GM19328 (cell line): ENCODE measurements at regions not wholly inside any gene's neighbourhood (a gene's known extent, or its start where the extent isn't known, plus 50 kb on each side); places are given as distances from the start of the nearest gene placed in this dataset.
"Not testable (repeated sequence)": the region's sequence is repeated elsewhere in the genome, so short reads cannot be mapped to it uniquely, and the experiment has no call there.

Experiments
- ATAC-seq: cut with Tn5 transposase; IDR thresholded peaks from one replicate; pipeline ENCODE4 v1.9.1; 2021; ENCODE audit warnings: mild to moderate bottlenecking, moderate library complexity; ENCODE audit not compliant: unreplicated experiment

DNA sequence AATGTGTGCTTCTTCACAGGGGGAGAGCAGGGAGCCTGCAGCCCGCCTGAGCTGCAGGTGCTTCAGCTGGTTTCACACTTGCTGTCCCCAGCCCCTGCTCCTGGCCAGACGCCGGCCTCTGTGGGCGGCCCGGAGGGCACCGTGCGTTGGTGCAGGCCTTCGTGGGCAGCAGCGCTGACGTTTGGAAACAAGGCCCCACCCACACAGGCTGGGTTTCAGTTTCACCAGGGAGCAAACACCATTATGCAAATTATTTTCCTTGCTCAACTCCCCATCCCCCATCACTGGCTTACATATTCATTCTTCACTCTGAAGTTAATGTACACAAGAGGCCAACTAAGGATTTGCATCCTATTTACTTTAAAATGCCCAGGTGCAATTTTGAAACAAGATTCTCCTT, 343.2 kb downstream of the BCL2L11 start:
- peak; percentile 86 for ATAC-seq

DNA sequence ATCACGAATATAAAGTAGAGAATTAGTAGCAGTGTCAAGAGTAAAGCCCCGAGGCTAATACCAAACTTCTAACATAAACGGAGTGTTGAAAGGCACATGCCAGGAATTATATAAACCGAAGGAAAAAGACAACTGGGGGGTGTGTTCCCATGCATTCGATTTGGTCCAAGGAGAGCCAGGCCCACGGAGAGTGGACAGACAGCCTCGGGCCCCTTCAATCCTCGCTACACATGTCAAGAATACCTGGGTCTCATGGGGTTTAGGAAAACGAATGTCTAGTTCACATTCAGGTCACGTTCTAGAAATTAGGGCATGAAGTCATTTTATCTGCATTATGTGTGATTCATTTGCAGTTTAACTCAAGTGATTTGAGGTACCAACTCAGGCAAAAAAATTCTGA, 343.7 kb downstream of the BCL2L11 start:
- not testable (repeated sequence) for ATAC-seq

DNA sequence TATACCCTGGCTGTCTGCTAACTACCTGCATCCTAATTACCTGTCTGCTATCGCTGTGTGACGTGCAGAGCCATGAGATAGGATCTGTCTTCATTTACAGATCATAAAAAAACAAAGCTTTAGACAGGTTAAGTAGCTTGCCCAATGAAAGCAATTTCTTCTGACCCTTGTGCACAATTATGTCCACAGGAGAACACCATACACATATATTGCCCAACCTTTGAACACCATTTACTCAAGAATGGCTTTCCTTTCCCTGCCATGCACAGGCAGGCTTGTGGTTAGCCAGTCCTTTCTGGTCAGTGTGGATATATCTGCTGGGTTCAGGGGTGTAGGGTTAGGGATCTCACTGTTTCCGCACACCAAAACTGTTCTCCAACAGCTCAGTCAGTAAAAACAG, 344.8 kb downstream of the BCL2L11 start:
- not testable (repeated sequence) for ATAC-seq

DNA sequence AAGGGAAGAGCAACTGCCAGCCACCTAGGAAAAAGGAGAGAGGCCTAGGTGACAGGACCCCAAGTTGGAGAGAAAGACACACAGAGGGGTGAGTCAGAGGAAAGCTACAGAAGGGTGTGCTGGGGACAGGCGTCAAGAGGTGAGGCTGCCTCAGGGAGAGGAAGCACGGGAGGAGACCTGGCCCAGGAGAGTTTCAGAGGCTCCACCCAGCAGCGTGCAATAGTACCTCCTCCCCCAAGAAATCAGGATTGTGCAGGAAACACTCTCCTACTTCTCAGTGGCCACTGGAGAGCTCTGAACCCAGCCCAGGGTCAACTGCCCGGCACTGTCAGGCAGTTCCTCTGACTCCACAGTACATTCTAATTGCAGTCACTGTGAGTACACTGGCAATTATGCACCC, 346.0 kb downstream of the BCL2L11 start:
- not testable (repeated sequence) for ATAC-seq

DNA sequence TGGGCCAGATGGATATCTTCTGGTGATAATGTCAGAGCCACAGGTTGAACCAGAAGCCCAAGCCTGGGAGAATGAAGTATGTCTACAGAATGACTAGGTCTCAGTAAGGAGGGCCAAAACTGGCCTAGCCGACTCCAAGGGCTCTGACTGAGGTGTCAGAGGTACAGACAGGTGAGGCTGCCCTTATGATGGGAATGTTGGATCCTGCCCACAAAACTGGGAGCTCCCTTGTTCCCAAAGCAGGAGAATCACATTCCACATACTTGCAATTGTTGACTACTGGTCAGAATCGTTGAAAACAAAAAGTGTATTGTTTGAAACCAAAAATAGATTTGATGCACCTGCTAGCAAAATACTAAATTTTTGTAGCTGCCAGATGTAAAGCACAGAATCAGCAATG, 350.2 kb downstream of the BCL2L11 start:
- ATAC-seq: not testable (repeated sequence)

DNA sequence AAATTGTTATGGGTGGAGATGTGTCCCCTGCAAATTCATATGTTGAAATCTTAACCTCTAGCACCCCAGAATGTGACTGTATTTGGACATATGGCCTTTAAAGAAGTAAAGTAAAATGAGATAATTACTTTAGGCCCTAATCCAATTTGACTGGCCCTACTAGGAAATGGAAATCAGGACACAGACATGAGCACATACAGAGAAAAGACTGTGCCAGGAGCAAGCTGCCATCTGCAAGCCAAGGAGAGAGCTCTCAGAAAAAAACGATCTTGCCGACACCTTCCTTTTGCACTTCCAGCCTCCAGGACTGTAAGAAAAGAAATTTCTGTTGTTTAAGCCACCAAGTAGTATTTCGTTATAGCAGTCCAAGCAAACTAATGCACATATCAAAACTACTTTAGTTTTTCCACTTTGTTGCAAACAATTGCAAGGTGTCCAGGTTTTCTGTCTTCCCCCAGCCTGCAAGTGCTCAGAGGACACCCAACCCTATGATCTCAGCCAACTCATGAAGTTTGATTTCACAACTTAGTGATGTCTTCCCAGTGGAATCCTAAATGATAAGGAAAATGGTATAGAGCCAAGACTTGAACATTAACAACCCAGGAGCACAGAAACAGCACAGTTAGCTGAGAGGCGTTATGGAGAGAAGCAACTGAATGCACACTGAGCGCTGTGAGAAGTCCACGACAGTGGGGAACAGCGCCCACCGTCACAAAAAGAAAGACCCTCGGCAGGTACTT, 351.2 kb downstream of the BCL2L11 start:
- ATAC-seq: not testable (repeated sequence)

DNA sequence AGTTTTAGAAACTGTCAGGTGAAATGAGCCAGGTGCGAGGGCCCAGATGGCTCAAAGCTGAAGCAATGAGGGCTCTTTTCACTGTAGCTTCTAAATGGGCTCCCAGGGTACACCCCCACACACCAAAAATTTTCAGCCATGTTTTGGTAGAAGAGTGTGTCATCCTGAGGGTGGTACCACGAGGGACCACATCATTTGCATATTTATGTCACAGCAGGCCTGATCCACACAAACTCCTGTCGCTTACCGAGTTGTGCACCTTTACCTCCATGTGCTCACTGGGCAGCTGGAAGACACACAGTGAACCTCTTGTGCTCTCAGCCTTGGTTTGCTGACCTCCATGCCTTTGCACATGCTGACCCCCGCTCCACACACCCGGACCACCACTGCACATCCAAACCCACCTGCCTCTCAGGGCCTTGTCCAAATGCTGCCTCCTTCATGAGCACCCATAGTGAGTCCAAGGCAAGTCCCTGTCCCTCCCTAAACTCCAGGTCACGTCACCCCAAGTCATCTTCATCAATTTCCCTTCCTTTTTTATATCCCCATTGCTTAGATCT, 352.2 kb downstream of the BCL2L11 start:
- ATAC-seq: not testable (repeated sequence)

DNA sequence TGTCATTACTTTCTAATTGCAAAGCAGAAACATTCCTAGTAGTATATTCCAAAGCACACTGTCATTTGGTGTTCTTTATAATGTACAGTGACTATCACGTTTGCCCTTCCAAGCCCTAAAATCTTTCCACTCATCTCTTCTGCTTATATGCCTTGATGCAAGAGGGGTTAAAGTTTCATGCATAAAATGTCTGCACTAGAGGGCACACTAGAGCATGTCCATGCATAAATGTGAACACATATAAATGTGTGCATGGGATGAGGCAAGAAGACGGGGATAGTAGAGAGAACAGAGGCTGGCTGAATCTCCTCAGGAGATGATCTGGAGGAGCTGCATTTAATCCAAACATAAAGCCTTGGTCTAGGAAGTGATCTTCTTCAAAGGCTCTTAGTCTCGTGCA, 352.8 kb downstream of the BCL2L11 start:
- ATAC-seq: not testable (repeated sequence)

DNA sequence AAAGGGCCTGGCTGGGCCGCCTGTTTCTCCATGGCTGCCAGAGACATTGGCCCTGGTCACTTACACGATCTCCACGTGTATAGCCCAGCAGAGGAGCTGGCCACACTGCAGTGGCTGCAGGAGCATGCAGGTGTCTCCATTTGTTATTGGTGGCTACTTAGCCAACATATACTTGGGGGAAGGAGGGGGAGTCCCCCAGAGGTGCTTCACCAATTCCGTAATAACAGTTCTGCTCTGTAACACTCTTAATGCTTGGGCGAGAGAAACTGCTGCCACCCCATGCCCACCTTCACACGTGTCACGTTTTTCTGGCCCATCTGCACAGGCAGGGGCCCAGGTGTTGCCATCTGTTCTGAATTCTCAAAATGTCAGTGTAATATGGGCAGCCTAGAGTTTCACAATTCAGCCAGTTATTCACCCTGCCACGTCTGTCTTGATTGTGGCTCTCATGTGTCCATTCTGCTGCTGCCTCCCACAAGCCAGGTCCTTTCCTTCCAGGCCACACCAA, 353.5 kb downstream of the BCL2L11 start:
- ATAC-seq: not testable (repeated sequence)

DNA sequence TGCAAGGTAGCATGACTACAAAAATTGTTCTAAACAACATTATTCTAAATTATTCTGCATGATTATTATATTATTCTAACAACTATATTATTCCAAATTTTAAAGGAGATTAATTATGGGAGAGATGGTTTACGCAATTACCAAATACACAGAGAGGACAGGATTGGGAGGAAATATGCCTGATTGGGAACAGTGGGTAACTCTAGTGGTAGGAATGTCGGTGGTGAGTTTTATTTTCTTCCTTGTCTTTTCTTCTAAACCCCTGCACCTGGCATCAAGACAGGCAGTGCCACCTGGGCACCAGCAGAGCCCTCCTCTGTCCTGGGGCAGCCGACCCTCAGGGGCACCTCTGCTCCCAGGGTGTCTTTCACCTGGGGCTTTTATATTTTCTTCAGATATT, 357.6 kb downstream of the BCL2L11 start:
- ATAC-seq: not testable (repeated sequence)

DNA sequence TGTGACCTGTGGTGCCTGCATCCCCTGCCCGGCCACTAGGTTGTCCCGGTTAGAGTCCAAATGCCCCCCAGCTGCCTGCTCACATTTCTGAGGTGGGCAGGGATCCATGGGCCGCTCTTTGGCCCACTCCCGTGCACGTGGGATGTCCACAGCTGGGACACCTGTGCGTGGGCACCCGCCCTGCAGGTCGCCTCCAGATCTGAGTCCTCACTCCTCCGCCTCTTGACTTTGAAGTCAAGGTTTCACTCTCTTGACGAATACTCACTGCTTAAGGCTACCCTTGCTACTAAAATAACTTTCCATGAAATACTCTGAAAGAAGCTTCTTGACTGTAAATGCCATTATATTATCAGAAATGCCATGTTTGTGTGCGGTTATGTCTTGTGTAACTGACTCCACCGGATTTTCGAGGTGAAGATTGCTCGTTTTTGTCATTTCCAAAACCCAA, 358.2 kb downstream of the BCL2L11 start:
- ATAC-seq: not testable (repeated sequence)

DNA sequence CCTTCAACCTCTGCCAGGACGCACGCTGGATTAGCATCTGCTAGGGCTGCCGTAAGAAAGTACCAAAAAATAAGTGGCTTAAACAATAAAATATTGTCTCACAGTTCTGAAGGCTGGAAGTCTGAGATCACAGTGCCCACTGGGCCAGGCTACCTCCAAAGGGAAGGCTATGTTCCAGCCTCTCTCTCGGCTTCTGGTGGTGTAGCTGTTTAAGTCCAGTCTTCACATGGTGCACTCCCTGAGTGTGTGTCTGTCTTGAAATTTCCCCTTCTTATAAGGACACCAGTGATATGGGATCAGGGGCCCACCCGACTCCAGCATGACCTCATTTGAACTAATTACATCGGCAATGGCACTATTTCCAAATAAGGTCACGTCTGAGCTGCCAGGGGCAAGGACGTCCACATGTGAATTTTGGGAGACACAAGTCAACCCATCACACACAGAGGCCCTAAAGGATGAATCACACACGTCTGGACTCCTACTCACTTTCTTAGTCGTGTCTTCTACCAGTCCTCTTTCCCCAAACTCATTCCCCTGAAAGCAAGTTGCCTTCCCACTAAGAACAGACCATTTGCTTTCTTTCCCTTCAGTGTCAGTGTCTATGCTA, 359.4 kb downstream of the BCL2L11 start:
- ATAC-seq: not testable (repeated sequence)

DNA sequence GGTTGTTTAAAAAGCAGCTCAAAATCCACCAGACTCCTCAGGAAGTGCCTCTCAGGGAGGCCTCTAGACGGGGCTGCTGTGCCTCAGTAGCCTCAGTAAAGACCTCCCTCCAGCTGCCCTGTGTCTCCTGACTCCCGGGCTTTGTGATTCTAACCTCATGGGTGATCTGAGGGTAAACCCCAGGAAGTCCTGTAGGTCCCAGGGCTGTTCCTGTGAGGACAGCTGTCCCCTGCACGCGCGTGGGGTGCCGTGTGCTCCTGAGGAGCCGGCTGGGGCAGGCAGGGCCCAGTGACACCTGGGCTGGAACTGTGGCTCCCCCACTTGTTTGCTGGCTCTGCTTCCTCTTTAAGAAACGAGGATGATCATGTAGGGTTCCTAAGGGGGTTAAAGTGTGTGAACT, 359.9 kb downstream of the BCL2L11 start:
- ATAC-seq: not testable (repeated sequence)

DNA sequence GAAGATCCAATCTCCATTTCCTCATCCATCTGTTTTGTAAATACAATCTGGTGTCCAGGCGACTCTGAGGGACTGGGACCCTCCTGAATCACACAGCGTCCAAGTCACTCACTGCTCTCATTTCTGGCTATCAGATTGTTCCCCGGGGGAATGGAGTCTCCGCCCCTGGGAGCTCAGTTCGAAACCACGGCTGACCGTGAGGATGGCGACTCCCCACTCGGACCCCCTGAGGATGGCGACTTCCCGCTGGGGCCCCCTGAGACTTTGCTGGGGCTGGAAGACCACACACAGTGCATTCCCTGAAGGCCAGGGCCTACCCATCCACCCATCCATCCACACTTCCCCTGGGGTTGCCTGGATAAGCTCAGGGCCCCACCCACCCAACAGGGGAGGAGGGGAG, 360.5 kb downstream of the BCL2L11 start:
- not testable (repeated sequence) for ATAC-seq

DNA sequence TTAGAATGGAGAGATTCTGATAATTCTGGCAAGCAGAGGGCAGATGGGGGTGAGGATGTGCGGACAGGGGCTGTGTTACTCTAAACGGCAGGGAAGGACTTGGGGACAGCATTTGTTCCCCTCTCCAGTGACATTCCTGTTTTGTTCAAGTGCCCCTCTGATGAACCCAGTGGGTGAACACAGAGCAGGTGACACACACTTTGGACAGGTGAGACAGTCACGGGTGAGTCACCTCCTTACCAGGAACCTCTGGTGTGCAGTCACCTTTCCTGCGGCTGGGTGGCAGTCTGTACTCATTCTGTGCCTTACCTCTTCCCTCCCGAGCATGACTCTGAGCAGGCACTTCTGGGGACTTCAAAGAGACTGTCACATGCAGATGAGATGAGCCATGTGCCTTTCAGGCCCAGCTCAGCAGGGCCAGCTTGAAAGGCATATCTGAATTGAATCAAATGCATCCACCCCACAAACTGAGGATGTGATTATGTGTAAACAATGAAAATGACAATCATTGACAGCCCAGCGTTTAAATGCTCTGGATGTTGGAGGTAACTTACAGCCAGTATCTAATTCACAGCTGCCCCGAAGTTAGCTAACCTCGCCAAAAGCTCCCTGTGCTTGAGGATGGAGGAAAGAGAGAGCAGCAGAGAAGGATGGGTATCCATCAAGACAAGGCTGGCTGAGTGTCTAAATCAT, 362.4 kb downstream of the BCL2L11 start:
- ATAC-seq: peak; percentile 54

DNA sequence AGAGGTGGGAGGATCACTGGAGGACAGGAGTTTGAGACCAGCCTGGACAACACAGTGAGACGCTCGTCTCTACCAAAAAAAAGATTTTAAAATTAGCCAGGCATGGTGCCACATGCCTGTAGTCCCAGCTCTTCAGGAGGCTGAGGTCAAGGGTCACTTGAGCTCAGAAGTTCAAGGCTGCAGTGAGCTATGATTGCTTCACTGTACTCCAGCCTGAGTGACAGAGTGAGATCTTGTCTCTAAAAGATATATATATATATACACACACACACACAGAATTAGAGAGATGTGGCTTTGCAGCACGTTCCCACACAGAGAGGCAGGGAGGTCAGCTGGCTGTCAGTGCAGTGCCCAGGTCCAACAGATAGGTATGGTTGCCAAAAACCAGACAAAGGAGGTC, 363.4 kb downstream of the BCL2L11 start:
- ATAC-seq: not testable (repeated sequence)

DNA sequence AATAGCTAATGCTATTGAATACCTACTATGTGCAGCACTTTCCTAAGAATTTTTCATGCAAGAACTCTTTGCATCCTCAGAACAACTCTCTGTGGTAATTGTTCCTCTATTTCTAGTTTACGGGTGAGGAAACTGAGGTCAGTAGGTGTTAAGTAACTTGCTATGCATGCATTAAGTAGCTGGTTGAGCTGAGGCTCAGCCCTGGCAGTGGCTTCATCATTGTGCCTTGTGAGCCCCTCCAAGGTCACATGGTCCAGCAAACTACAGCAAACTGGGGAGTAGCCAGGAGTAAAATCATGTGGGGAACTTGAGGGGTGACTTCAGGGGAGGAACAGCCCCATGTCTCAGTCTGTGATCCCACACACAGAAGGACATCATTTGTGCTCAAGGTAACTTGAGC, 365.2 kb downstream of the BCL2L11 start:
- ATAC-seq: not testable (repeated sequence)

DNA sequence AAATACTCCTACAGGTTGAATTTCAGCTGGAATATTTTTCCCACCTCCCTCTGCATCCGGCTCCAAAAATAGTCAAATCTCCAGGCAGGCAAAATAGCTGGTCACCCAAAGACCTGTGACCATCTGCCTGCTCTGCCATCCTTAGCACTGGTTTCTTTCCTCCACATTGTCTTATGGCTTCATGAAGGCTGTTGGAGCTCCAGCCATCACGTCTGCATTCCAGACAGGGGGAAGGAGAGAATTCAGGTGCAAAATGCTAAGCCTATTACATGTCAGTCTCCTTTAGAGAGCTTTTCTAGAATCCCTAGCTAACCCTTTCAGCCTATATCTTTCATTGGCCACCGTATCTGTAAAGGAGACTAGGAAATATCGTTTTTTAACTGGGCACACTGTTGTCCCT, 367.7 kb downstream of the BCL2L11 start:
- ATAC-seq: not testable (repeated sequence)

DNA sequence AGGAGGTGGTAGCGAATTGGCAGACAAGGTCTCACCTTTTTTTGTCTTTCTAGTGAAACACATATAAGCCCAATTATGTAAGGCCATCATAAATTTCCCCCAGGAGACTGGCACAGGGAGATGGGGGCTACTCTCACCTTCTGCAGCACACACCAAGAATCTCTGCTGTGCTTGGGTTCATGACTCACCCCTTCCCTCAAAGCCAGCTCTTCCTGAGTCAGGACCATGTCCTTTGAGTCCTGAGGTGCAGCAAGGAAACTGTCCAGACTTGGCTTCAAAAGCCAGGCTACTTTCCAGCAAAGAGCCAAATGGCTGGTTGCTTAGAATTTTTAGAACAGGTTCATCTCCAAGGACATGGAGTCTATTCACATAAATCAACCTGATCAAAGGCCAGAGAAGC, 368.7 kb downstream of the BCL2L11 start:
- not testable (repeated sequence) for ATAC-seq

DNA sequence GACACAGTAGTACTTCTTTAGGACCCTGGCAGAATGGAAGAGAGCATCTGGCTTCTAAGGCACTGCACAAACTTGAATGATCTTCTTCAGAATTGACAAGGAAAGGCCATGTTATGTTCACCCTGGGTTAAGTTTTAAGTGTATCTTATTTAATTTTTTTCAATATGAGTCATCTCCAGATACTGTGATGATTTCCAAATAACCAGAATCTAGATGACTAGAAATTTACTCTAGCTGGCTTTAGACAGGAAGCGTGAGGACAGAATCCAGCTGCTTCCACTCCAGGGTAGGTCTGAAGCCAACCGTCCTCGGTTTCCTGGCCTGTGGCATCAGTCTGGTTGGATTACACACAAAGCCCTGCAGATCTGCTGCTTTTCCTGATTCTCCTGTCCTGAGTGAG, 370.5 kb downstream of the BCL2L11 start:
- not testable (repeated sequence) for ATAC-seq

DNA sequence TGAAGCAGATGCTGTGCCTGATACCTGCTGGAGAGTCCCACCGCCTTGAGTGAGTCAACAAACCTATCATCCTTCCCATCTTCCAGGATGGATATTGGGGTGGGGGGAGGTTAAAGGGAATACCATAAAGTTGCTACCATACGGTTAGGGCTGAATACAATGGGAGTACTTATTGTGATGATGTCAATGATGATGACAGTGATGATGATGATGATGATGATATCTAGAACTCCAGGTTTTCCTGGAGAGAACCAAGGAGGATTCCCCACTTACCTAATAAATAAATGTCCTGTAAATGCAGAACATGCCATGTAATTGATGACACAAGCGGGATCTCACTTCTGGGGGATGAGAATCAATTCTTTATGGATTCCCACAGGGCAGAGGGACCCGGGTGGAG, 370.9 kb downstream of the BCL2L11 start:
- not testable (repeated sequence) for ATAC-seq
